ENCODE measurements at regions not wholly inside any gene's neighbourhood (a gene's known extent, or its start where the extent isn't known, plus 50 kb on each side); places are given as distances from the start of the nearest gene placed in this dataset.
A peak's percentile ranks its signal among the peaks of the same experiment; 100 is the strongest.

- no peaks in the 10 kb centered on the region for H3F3A ChIP-seq (ENCODE audit: insufficient read depth)
- H3K27ac ChIP-seq, result no peak overlapping the region
- H2AFZ ChIP-seq, result no peak overlapping the region
- no peaks in the 10 kb centered on the region for H4K20me1 ChIP-seq (ENCODE audit: insufficient read depth)
- no peaks in the 10 kb centered on the region for H3K9me2 ChIP-seq (ENCODE audit: insufficient read depth)
- peak; percentile 42 for DNase-seq
- in situ Hi-C loops (cut with MboI), result no loop called here
- no peaks in the 10 kb centered on the region for H3K27me3 ChIP-seq (replicated peaks; ENCODE audit: insufficient read depth)
- no peak for TF ChIP-seq EZH2phosphoT487 (IDR thresholded peaks at IDR 0.05; ENCODE audit: insufficient read depth, low read depth)
- WGBS, 2 experiments (ENCODE audit: low coverage in 1 of 2, low lambda C conversion rate in 2 of 2, missing lambda C conversion rate in 2 of 2), result 34 to 40% methylated on average over 3 of the region's 3 CpGs
- H3K4me3 ChIP-seq, result peak overlapping the region; percentile 28; the same call in 1 of the 2 replicates
- peak overlapping the region; percentile 38 for H3K4me2 ChIP-seq (ENCODE audit: unreplicated experiment)
- H3K9me3 ChIP-seq (ENCODE audit: low read depth), result no peaks in the 10 kb centered on the region
- H3K9ac ChIP-seq, result no peak overlapping the region
- H3K4me1 ChIP-seq (ENCODE audit: insufficient read depth), result no peaks in the 10 kb centered on the region
- H3K79me2 ChIP-seq (ENCODE audit: insufficient read depth), result no peaks in the 10 kb centered on the region
- no peaks in the 10 kb centered on the region for H3K36me3 ChIP-seq (ENCODE audit: low read depth)
Observed at GRCh38 chr4:148776941-148777340, 334.7 kb upstream of the NR3C2 start.

- Histone ChIP-seq H3K4me1 (ENCODE audit: insufficient read depth) (no peaks in the 10 kb centered on the region), H3K9me3 (ENCODE audit: low read depth) (no peaks in the 10 kb centered on the region), H3F3A (ENCODE audit: insufficient read depth) (no peaks in the 10 kb centered on the region), H3K4me3 (no peak overlapping the region), H3K36me3 (ENCODE audit: low read depth) (no peaks in the 10 kb centered on the region), H3K79me2 (ENCODE audit: insufficient read depth) (no peaks in the 10 kb centered on the region), H3K27me3 (replicated peaks; ENCODE audit: insufficient read depth) (no peaks in the 10 kb centered on the region), H3K4me2 (ENCODE audit: unreplicated experiment) (no peak overlapping the region), H3K9ac (no peak overlapping the region), H3K27ac (no peak overlapping the region), H2AFZ (no peak overlapping the region), H4K20me1 (ENCODE audit: insufficient read depth) (no peaks in the 10 kb centered on the region), H3K9me2 (ENCODE audit: insufficient read depth) (no peaks in the 10 kb centered on the region)
- 45 to 51% methylated on average over 3 of the region's 3 CpGs for WGBS, 2 experiments (ENCODE audit: low coverage in 1 of 2, low lambda C conversion rate in 2 of 2, missing lambda C conversion rate in 2 of 2)
- DNase-seq, result no peak
- in situ Hi-C loops (cut with MboI), result no loop called here
- TF ChIP-seq EZH2phosphoT487 (IDR thresholded peaks at IDR 0.05; ENCODE audit: insufficient read depth, low read depth) (no peak), EZH2 (IDR thresholded peaks at IDR 0.05; ENCODE audit: insufficient read depth, poor library complexity, severe bottlenecking) (no peak)
Observed at GRCh38 chr4:148774134-148774533, 331.9 kb upstream of the NR3C2 start.

DNA sequence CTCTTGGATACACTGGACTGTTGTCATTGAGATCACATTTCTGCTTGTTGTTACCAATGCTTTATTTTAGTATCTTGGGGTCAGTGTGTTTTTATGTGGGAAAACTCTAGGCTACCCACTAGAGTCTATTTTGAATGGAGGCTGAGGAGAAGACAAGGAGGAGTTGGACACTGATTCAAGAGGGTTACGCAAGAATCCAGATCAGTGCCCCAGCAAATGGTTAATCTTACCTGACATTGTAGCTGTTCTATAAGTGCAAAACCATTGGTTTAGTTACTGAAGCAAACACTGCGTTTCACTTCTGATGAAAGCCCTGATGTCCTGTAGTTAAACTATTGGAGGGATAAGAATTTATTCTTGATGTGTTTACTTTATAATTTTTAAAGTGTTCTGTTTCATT lies 331.1 kb upstream of the NR3C2 start:
- Histone ChIP-seq H3K27ac (no peak overlapping the region), H4K20me1 (ENCODE audit: insufficient read depth) (no peaks in the 10 kb centered on the region), H3K4me3 (no peak overlapping the region), H3K4me2 (ENCODE audit: unreplicated experiment) (no peak overlapping the region), H3K36me3 (ENCODE audit: low read depth) (no peaks in the 10 kb centered on the region), H3F3A (ENCODE audit: insufficient read depth) (no peaks in the 10 kb centered on the region), H2AFZ (no peak overlapping the region), H3K27me3 (replicated peaks; ENCODE audit: insufficient read depth) (no peaks in the 10 kb centered on the region), H3K79me2 (ENCODE audit: insufficient read depth) (no peaks in the 10 kb centered on the region), H3K9ac (no peak overlapping the region), H3K9me2 (ENCODE audit: insufficient read depth) (no peaks in the 10 kb centered on the region), H3K4me1 (ENCODE audit: insufficient read depth) (no peaks in the 10 kb centered on the region), H3K9me3 (ENCODE audit: low read depth) (no peaks in the 10 kb centered on the region)
- in situ Hi-C loops (cut with MboI), result no loop called here
- 56 to 61% methylated on average over 2 of the region's 2 CpGs for WGBS, 2 experiments (ENCODE audit: low coverage in 1 of 2, low lambda C conversion rate in 2 of 2, missing lambda C conversion rate in 2 of 2)
- TF ChIP-seq EZH2phosphoT487 (IDR thresholded peaks at IDR 0.05; ENCODE audit: insufficient read depth, low read depth) (no peak), EZH2 (IDR thresholded peaks at IDR 0.05; ENCODE audit: insufficient read depth, poor library complexity, severe bottlenecking) (no peak)
- DNase-seq, result no peak

- no peaks in the 10 kb centered on the region for H3K9me3 ChIP-seq (ENCODE audit: low read depth)
- no peak overlapping the region for H3K9ac ChIP-seq
- no peaks in the 10 kb centered on the region for H4K20me1 ChIP-seq (ENCODE audit: insufficient read depth)
- H2AFZ ChIP-seq, result no peak overlapping the region
- H3K36me3 ChIP-seq (ENCODE audit: low read depth), result no peaks in the 10 kb centered on the region
- DNase-seq, result no peak
- in situ Hi-C loops (cut with MboI), result no loop called here
- no peaks in the 10 kb centered on the region for H3K27me3 ChIP-seq (replicated peaks; ENCODE audit: insufficient read depth)
- H3K4me3 ChIP-seq, result no peak overlapping the region
- no peaks in the 10 kb centered on the region for H3K9me2 ChIP-seq (ENCODE audit: insufficient read depth)
- no peak for TF ChIP-seq EZH2phosphoT487 (IDR thresholded peaks at IDR 0.05; ENCODE audit: insufficient read depth, low read depth)
- TF ChIP-seq EZH2 (IDR thresholded peaks at IDR 0.05; ENCODE audit: insufficient read depth, poor library complexity, severe bottlenecking), result no peak
- H3K4me2 ChIP-seq (ENCODE audit: unreplicated experiment), result no peak overlapping the region
- H3K4me1 ChIP-seq (ENCODE audit: insufficient read depth), result no peaks in the 10 kb centered on the region
- no peaks in the 10 kb centered on the region for H3F3A ChIP-seq (ENCODE audit: insufficient read depth)
- H3K27ac ChIP-seq, result no peak overlapping the region
- no peaks in the 10 kb centered on the region for H3K79me2 ChIP-seq (ENCODE audit: insufficient read depth)
Observed at GRCh38 chr4:148770848-148771247, 328.6 kb upstream of the NR3C2 start.

DNA sequence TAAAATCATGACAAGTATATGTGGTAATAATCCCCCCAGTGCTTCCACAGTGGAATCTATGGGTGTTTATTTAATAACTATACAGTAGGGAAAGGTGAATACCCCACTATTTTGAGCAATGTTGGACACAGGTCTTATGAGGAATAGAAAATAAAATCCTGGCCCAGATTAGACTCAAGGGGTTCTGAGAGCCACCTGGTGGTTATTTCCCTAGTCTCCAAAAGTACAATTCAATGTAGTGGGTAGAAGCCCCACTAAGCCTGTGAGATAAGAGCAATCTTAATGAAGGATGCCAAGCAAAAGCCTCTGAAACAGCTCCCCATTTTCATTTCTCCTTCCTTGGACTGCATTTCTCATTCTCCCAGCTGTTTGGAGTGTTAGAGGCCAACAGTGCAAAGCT lies 328.2 kb upstream of the NR3C2 start:
- Histone ChIP-seq H3K4me1 (ENCODE audit: insufficient read depth) (no peaks in the 10 kb centered on the region), H3K9me2 (ENCODE audit: insufficient read depth) (no peaks in the 10 kb centered on the region), H3K9me3 (ENCODE audit: low read depth) (no peaks in the 10 kb centered on the region), H2AFZ (no peak overlapping the region), H3K4me3 (no peak overlapping the region), H3K9ac (no peak overlapping the region), H3K27me3 (replicated peaks; ENCODE audit: insufficient read depth) (no peaks in the 10 kb centered on the region), H3K79me2 (ENCODE audit: insufficient read depth) (no peaks in the 10 kb centered on the region), H4K20me1 (ENCODE audit: insufficient read depth) (no peaks in the 10 kb centered on the region), H3K27ac (no peak overlapping the region), H3F3A (ENCODE audit: insufficient read depth) (no peaks in the 10 kb centered on the region), H3K36me3 (ENCODE audit: low read depth) (no peaks in the 10 kb centered on the region), H3K4me2 (ENCODE audit: unreplicated experiment) (no peak overlapping the region)
- no peak for TF ChIP-seq EZH2 (IDR thresholded peaks at IDR 0.05; ENCODE audit: insufficient read depth, poor library complexity, severe bottlenecking)
- no peak for TF ChIP-seq EZH2phosphoT487 (IDR thresholded peaks at IDR 0.05; ENCODE audit: insufficient read depth, low read depth)
- in situ Hi-C loops (cut with MboI), result no loop called here
- no peak for DNase-seq
